HG03460 (cell line): ENCODE measurements at regions not wholly inside any gene's neighbourhood (a gene's known extent, or its start where the extent isn't known, plus 50 kb on each side); places are given as distances from the start of the nearest gene placed in this dataset.

Experiments
- ATAC-seq: cut with Tn5 transposase; IDR thresholded peaks from one replicate; pipeline ENCODE4 v1.9.1; 2021; ENCODE audit not compliant: unreplicated experiment

DNA sequence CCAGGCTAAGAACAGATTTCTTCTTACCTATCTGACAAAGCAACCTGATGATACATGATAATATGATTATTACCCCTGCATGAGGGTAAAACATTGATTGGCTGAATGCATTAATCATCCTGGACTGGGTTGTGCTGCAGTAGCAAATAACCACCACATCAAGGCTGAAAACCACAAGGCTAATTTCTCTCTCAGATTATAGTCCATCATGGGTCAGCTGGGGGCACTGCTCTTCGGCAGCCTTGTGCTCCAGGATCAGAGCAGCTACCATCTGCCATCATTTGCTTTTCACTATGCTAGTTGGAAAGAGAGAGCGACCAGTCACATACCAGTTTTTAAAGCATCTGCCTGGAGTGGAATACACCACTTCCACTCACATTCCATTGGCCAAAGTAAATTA is 383.5 kb downstream of the RASEF start:
- no peak for ATAC-seq

DNA sequence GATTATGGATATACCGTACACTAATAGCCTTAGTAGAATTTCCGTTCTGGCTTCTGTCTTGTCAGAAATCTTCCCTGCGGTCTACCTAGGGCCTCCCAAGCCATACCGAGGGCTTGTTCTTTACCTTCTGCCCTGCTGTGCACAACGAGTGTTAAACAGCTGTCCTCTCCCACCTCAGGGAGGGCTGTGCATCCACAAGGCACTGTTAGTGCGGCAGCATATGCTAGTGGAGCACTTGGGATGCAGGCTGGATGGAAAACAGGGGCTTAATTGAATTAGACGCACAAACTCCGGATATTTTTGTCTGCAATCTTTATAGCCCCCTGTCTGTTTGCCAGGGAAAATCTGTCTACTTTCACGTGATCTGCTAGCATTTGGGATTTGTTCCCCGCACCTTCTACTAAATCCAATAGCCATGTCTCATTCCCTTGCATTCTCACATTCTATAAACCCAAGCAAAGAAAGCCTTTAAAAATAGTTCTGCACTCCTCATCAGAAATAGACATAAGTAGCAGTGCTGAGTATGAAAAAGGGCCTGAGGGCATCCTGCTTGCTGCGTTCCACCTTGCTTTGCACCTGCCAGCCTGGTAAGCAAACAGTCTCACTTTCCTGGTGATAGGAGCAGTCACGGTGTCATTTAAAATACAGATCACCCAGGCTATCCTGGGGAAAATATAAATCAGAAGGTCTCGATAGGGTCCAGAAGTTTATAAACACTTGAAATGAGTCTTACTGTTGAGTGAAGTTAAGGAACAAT is 382.6 kb downstream of the RASEF start:
- no peak for ATAC-seq

DNA sequence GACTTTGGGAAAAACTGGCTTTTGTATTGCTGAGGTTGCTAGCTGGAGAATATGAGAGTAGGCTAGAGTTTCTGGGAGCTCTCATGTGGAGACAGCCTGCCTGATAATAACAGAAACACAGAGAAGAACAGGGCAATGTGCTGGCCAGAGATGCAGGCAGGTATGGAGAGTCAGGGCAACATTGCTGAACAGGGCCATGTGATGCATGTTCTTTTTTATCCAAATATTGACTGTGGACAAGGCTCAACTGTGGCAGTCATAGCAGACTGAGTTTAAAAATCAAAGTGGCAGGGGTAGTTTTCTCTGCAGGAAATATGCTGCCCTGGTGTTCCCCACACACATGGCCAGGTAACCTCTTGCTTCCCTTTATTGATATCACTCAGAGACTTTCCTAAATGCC is 381.1 kb downstream of the RASEF start:
- ATAC-seq, result no peak

DNA sequence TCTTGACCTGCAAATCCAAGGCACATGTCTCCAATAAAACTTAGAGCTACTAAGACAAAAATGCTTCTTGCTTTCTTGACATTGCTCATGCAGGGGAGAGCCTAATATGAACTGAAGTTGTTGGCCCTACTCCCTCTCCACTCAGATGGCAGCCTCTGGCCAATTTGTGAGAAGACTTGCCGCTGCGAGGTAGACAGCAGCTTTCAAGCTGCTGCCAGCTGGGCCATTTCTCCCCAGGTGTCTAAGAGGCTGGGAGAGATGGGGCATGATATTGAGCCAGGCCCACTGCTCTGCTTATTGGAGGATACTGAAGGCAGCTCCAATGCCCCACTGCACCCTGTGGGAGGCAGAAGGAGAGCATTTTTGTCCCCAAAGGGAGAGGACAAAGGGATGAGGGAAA is 380.5 kb downstream of the RASEF start:
- ATAC-seq, result no peak

DNA sequence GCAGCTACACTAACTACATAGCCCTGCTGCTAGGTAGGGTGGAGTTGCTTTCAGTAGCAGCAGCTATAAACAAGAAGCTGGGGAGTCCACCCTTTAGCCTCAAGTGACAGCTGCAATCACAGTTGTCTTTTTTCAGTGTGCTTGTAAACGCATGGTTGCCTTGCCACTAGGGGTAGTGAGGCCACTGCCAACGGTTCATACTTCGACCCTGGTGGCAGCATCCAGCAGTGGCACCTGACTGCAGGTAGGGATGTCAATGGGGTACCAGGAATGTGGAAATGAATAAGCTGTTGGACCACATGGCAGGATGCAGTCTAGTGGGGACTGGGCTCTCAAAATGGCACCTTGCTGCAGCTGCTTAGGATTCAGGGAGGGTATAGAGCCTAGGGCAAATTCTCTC is 367.2 kb downstream of the RASEF start:
- ATAC-seq, result no peak

DNA sequence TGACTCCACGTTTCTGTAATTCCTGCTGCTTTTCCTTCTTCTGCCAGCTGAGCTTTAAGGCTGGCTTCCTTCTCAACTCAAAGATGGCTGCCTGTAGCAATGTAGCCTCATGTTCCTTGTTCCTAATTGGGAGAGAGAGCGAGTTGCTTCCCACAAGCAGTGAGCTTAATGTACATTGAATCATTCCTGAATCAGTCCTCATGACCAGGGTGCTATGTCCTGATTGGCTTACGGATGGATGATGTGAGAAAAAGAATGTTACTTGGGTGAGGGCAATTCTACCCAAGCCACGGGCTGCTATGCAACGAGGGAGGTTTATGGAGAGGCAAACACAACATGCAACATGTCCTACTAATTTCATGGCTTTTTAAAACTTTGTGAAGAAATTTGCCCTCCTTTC is 356.2 kb downstream of the RASEF start:
- ATAC-seq, result no peak

DNA sequence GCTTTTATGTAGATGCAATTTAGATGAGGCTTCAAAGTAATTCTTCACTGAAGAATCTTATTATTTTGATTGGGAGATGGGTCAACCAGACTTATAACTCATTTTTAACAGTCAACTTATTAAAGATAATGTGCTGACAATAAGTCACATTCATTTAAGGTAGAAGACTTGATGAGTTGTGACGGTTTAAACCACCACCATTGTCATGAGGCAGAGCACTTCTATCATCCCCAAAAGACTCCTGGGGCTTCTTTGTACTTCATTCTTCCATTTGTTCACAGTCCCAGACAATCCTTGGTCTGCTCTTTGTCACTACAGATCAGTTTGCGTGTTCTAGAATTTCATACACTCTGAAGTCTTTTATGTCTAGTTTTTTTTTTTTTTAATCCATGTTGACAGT is 346.1 kb downstream of the RASEF start:
- no peak for ATAC-seq

DNA sequence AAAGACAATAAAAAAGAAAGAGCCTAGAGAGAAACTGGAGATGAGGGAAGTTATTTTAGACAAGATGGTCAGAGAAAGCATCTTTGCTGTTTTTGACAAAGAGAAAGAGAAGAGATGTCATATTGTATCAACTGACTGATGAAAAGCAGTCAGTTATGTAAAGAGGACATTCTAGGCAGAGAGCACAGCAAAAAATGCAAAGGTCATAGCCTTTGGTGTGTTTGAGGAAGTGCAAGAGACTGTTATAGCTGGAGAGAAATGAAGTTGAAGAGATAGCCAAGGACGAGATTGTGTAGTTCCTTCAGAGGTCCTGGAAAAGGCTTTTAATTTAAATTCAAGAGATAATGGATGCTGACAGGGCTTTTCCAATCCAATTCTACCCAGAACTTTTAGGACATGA is 342.4 kb downstream of the RASEF start:
- ATAC-seq, result no peak

DNA sequence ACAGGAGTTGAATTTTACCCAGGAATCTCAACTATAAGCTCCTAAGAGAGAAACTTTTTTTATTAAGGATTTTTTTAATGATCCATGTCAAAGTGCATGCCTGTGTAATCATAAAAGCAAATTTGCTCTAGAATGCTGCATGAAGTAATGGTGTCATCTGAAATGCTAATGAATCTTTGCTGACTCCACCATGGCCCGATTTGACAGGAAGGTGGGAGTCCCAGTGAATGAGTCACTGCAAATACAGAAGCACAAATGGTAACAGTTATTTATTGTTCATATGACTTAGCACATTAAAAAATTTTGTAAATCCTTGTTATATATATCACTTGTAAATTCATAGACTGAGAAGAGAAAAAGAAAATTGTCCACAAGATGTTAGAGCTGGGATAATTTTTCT is 341.3 kb downstream of the RASEF start:
- ATAC-seq, result no peak

DNA sequence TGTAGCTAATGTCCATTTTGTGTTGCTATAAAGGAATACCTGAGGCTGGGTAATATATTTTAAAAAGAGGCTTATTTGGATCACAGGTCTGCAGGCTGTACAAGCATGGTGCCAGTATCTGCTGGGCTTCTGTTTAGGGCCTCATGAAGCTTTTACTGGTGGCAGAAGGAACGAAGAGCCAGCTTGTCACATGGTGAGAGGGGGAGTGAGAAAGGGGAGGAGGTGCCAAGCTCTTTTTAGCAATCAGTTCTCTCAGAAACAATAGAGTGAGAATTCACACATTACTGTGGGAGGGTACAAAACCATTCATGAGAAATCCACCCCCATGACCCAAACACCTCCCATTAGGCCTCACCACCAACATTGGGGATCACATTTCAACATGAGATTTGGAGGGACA is 340.9 kb downstream of the RASEF start:
- ATAC-seq, result no peak

DNA sequence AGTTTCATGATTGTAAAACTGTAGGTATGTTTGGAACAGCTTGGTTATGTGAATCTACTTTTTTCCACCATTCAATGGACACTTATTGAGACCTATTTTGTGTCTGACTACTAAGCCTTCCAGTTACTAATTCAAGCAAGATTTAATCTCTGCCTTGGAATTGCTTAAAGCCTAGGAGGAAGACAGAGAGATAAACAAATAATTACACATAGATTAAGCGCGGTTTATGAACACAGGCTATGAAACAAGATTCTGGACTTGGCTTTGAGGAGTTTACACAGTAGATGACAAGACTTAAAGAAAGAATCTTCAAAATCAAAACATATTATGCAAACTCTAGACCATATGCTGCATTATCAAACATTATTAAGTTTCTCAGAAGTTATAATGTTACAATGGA is 340.4 kb downstream of the RASEF start:
- ATAC-seq, result no peak

DNA sequence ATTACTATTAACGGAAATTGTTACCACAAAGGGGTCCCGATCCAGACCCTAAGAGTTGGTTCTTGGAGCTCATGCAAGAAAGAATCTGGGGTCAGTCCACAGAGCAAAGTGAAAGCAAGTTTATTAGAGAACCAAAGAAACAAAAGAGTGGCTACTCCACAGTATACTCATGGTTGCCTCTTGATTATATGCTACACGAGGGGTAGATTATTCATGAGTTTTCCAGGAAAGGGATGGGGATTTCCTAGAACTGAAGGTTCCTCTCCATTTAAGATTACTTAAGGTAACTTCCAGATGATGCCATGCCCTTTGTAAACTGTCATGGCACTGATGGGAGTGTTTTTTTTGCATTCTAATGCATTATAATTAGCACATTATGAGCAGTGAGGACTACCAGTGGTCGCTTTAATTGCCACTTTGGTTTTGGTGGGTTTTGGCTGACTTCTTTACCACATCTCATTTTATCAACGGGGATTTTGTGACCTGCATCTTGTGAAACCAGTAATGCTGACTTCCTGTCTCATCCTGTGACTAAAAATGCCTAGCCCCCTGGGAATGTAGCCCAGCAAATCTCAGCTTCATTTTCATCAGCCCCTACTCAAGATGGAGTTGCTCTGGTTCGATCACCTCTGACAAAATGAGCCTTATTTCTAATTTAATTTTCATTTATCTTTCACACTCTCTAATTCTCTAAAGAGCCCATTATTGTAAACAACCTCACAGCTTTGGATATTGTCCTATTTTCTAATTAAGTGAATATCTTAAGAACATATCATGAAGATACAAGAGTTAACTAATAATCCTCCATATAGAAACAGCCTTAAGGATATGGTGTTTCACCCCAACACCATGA is 336.3 kb downstream of the RASEF start:
- ATAC-seq, result no peak

DNA sequence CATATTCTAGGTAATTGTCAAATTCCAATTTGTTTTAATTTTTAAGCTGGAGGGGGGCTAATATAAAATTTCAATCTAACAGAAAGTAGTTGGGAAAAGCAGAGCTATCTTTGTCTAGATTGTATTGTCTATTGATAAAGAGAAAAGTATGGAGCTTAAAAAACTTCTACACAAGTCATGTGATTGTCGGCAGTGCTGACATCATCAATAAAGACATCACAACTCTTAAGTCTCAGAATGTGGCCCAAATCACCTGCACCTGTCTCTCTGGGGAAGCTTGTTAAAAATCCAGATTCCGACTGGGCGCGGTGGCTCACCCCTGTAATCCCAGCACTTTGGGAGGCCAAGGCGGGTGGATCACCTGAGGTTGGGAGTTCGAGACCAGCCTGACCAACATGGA is 333.8 kb downstream of the RASEF start:
- no peak for ATAC-seq

DNA sequence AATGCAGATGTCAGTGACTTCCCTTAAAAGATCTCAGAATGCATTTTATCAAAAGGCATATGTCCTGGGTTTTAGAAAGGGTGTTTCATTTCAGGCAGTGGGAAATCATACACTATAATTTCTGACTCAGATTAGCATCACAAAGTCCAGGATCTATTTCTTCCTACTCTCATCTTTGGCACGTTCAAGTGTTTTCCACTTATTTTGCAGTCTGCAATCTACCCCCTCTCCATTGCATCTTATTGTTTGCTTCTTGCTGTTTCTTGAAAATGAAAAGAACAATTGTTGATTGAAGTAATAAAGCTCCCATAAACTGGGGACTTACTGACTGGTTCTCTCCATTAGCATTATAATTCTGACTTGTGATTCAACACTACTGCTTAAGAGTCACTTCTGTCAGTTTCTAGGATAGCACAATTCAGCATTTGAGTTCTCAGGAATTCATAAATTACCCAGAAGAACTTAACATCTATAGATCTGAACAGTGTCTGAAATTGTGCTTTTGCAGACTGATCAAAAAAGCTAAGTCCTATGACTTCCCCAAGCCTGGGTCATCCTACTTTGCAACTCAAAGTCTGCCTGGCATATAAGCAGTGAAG is 332.9 kb downstream of the RASEF start:
- no peak for ATAC-seq

DNA sequence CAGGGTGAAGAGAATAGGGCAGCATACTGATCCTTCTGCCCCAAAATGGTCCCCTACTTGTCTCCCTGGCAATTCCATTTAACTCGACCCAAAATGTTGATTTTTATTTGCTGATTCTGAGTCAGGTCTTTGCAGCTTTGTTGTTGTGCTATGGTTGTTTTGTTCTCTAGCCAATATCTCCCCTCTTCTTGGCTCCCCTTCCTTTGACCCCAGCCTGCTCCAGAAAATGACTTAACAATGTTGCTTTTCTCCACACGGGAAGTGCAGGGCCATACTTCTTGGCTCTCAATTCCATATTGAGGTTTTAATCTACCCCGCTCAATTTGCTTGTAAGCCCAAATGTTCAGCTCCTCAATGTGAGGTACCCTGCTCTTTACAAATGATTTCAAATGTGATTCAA is 330.0 kb downstream of the RASEF start:
- no peak for ATAC-seq

DNA sequence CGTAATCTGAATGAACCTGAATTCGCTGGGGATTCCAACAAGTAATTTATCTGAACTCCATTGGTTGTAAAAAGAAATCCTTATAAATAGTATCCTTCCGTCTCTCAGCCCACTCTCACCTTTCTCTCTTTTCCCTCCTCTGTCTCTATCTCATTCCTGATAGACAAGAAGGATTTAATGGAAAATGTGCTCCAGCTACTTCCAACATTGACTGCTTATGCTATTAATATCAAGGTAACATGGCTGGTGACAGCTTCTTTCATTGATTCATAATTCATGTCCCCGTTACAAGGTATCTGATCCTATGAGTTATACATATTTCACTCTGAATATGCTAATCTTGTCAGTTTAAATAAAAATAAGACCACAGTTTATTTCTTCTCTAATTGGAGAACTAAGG is 326.8 kb downstream of the RASEF start:
- no peak for ATAC-seq

DNA sequence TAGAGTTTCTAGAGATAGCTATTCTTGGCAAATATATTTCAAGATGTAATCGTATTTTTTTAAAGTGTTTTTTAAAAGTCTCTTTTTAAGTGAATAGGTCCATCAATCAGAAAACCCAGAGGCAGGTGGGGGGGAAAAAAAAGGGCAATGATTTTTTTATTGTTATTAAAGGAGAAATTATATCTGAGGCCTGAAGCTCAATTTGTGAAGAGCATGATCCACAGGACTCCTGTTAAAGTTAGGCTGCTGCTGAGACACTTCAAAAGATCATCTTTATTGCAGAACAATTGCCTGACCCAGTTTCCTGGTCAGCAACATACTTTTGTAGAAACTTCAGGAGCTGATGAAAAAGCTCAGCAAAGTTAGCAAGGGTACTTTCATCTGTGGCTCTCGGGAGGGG is 326.2 kb downstream of the RASEF start:
- no peak for ATAC-seq

DNA sequence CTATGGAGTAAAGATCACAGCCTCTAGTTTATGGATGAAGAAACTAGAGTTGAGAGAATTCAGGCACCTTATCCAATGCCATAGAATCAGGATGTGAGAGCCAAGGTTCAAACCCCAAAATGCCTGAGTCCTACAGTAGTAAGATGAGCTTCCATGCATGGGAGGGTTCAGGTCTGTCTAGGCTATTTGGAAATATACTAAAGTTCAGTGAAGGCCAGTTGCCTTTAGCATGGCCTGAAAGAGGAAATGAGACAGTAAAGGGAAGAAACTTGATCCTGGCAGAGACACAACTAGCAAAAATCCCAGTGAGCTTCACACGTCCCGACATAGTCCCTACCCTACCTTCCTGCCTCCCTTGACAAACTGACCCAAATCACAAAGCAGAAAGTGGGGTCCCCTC is 317.0 kb downstream of the RASEF start:
- ATAC-seq, result no peak

DNA sequence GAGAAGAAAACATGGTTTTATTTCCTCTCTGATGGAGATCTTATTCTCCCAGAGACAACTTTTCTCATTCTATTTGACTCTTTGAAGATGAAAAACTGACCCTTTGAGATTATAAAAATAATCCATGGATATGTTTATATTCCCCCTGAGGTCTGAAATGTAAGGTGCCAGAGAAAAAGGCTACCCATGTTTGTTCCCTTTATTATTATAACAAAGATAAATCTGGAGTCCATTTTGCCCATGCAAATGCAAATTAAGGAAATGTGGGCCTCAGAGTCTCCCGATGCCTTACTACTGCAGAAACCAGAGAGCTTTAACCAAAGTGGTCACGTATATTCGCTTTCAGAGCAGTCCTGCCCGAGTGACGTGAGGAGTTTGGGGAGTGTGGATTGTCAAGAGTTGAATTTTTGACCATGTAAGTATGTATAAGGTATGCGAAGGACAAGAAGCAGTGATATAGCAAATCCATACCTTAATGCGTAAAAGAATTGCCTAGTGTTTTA is 312.5 kb downstream of the RASEF start:
- ATAC-seq, result no peak

DNA sequence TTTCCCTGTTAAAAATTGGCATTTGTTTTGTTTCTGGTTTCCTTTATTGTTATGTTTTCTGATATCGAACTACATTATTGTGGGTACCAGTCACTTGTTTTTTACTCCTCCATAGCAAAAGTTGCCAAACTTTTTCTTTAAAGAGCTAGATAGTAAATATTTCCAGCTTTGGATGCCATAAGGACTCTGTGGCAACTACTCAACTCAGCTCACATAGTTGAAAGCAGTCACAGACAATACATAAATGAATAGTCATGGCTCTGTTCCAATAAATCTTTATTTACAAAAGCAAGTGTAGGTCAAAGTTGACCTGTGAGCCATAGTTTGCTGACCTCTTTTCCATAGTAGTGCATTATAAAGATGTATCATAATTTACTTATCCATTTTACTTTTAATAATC is 305.0 kb downstream of the RASEF start:
- no peak for ATAC-seq

DNA sequence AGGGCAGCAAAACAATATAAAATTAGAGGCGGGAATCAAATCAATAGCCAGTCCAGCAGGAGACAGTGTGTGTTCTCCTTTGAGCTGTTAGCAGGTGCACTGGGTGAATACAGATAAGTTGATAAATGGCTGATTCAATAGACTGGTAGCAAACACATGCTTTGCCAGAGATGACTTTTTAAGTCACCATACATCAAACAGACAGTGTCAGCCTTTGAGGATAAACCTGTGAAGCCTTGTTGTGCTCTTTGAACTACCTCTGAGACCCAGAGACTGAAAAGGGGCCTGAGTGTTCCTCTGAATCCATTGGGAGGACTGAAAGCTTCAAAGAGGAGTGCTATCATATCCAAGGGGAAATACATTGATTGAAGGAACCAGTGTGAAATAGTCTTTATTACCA is 301.9 kb downstream of the RASEF start:
- ATAC-seq, result no peak

DNA sequence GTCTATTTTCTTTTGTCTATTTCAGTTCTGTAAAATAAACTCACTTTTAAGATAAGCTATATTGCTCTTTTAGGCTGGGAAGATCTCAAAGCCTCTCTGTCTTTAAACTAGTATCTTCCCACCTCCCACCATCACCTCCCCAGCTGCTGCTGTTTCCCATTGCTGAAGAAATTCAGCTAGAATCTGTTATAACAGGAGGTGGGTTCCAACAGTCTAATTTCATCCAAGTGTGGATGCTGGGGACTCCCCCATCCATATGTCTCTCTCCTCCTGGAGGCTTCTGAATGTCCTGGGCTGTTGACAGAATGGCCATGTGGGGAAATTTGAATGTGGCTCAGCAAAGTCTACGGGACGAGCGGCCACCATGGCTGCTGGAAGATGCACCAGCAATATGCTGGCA is 301.0 kb downstream of the RASEF start:
- ATAC-seq, result no peak
